Limb (tissue), 2 donors: ENCODE measurements at regions not wholly inside any gene's neighbourhood (a gene's known extent, or its start where the extent isn't known, plus 50 kb on each side); places are given as distances from the start of the nearest gene placed in this dataset.
"Not testable (repeated sequence)": the region's sequence is repeated elsewhere in the genome, so short reads cannot be mapped to it uniquely, and the experiment has no call there.

Source experiments
- DNase-seq, 2 donors: peaks; one replicate each; pipeline ENCODE4 v3.0.0-alpha.2; 2016; ENCODE audit errors: extremely low spot score in 2 of 2

- DNase-seq: no peak
Measured at GRCh38 chr14:43119672-43120071, 1387.4 kb downstream of the FSCB start.

- DNase-seq: no peak
Measured at GRCh38 chr14:43116341-43116740, 1390.7 kb downstream of the FSCB start.

- DNase-seq: no peak
Measured at GRCh38 chr14:43105305-43105704, 1401.8 kb downstream of the FSCB start.

- no peak for DNase-seq
Measured at GRCh38 chr14:43090380-43090779, 1416.7 kb downstream of the FSCB start.

- no peak for DNase-seq
Measured at GRCh38 chr14:43087666-43088065, 1419.4 kb downstream of the FSCB start.

- no peak for DNase-seq
Measured at GRCh38 chr14:43085819-43086218, 1421.3 kb downstream of the FSCB start.

GRCh38 chr14:43067372-43067771 is 1439.7 kb downstream of the FSCB start:
- not testable (repeated sequence) for DNase-seq

- no peak for DNase-seq
Measured at GRCh38 chr14:43056106-43056505, 1449.4 kb downstream of the LRFN5 start.

GRCh38 chr14:43052897-43053296 is 1446.2 kb downstream of the LRFN5 start:
- no peak for DNase-seq

- DNase-seq: no peak
Measured at GRCh38 chr14:43043850-43044249, 1437.2 kb downstream of the LRFN5 start.

- DNase-seq: peak in 1 of 2 donors; percentile 7
Measured at GRCh38 chr14:43042408-43042807, 1435.7 kb downstream of the LRFN5 start.

- no peak for DNase-seq
Measured at GRCh38 chr14:43041976-43042375, 1435.3 kb downstream of the LRFN5 start.

GRCh38 chr14:43041207-43041606 is 1434.5 kb downstream of the LRFN5 start:
- DNase-seq: no peak

- no peak for DNase-seq
Measured at GRCh38 chr14:43039881-43040280, 1433.2 kb downstream of the LRFN5 start.

GRCh38 chr14:43031598-43031997 is 1424.9 kb downstream of the LRFN5 start:
- no peak for DNase-seq

GRCh38 chr14:43022094-43022800 is 1415.6 kb downstream of the LRFN5 start:
- DNase-seq: no peak

- no peak for DNase-seq
Measured at GRCh38 chr14:43019826-43020225, 1413.2 kb downstream of the LRFN5 start.

- DNase-seq: no peak
Measured at GRCh38 chr14:43014338-43014737, 1407.7 kb downstream of the LRFN5 start.

GRCh38 chr14:43012817-43013216 is 1406.1 kb downstream of the LRFN5 start:
- DNase-seq: no peak

GRCh38 chr14:43005807-43006206 is 1399.1 kb downstream of the LRFN5 start:
- no peak for DNase-seq

- DNase-seq: no peak
Measured at GRCh38 chr14:43003845-43004244, 1397.2 kb downstream of the LRFN5 start.

GRCh38 chr14:43001731-43002130 is 1395.1 kb downstream of the LRFN5 start:
- DNase-seq: no peak

- DNase-seq: no peak
Measured at GRCh38 chr14:42994051-42994736, 1387.5 kb downstream of the LRFN5 start.
